GM18858 (cell line): ENCODE measurements at regions not wholly inside any gene's neighbourhood (a gene's known extent, or its start where the extent isn't known, plus 50 kb on each side); places are given as distances from the start of the nearest gene placed in this dataset.
"Not testable (repeated sequence)": the region's sequence is repeated elsewhere in the genome, so short reads cannot be mapped to it uniquely, and the experiment has no call there.

Experiments
- ATAC-seq: cut with Tn5 transposase; IDR thresholded peaks from one replicate; pipeline ENCODE4 v1.9.1; 2021; ENCODE audit not compliant: unreplicated experiment

GRCh38 chr9:67423049-67423728, 430.8 kb upstream of the SPATA31A3 start:
- ATAC-seq = not testable (repeated sequence)

DNA sequence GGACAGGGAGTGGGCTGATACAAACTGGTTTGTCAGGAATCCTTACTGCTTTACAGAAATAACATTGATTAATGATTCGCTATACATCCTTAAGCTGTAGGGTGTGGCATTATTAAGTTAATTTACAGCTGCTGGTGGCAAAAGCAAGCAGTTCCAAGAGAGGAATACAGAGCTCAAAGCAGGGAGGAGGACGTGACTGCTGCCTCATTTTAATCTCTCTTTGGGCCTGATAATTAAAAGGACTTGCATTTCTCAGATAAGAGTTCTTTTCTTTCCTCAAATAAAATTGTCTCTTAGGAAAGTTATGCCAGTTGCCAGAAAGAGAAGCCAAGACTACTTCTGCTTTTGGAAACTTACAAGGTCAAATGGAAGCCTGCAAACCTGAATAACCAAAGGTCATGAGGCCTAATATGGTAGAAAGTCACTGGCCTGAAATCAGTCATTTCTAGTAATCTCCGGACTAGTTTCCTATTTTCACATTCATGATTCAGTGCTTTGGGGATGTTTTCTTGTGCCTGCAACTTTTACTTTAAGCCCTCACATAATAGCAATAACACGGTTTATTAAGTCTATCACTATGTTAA, 426.2 kb upstream of the SPATA31A3 start:
- not testable (repeated sequence) for ATAC-seq

- not testable (repeated sequence) for ATAC-seq
These were observed 425.1 kb upstream of the SPATA31A3 start for GRCh38 chr9:67417341-67417983.

GRCh38 chr9:67416639-67417038, 424.3 kb upstream of the SPATA31A3 start:
- not testable (repeated sequence) for ATAC-seq

- ATAC-seq = not testable (repeated sequence)
These were observed 418.4 kb upstream of the SPATA31A3 start for GRCh38 chr9:67410606-67411220.

- not testable (repeated sequence) for ATAC-seq
These were observed 411.4 kb upstream of the SPATA31A3 start for GRCh38 chr9:67403739-67404138.

GRCh38 chr9:67397731-67398130, 405.4 kb upstream of the SPATA31A3 start:
- ATAC-seq = not testable (repeated sequence)

GRCh38 chr9:67394782-67395181, 402.4 kb upstream of the SPATA31A3 start:
- ATAC-seq = not testable (repeated sequence)

GRCh38 chr9:67394038-67394437, 401.7 kb upstream of the SPATA31A3 start:
- ATAC-seq = not testable (repeated sequence)

- not testable (repeated sequence) for ATAC-seq
These were observed 377.3 kb upstream of the SPATA31A3 start for GRCh38 chr9:67369664-67370063.

GRCh38 chr9:67362325-67362724, 370.0 kb upstream of the SPATA31A3 start:
- ATAC-seq = not testable (repeated sequence)

DNA sequence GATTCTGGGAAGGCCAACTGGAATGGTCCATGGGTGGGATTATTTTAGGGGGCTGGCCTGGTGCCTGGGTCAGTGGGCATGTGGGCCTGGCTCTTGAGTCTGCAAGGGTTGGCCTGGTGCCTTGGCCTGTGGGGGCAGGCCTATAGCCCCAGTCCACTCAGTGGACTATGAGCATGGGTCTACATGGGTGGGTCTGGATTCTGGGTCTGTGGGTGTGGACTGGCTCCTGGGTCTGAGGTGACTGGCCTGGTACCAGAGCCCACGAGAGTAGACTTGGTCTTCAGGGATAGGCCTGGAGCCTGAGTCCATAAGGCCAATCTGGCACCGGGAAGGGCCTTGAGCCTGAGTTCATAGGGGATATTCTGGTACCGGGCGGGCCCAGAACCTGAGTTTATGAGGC, 361.6 kb upstream of the SPATA31A3 start:
- not testable (repeated sequence) for ATAC-seq

GRCh38 chr9:67349424-67349759, 357.0 kb upstream of the SPATA31A3 start:
- not testable (repeated sequence) for ATAC-seq

DNA sequence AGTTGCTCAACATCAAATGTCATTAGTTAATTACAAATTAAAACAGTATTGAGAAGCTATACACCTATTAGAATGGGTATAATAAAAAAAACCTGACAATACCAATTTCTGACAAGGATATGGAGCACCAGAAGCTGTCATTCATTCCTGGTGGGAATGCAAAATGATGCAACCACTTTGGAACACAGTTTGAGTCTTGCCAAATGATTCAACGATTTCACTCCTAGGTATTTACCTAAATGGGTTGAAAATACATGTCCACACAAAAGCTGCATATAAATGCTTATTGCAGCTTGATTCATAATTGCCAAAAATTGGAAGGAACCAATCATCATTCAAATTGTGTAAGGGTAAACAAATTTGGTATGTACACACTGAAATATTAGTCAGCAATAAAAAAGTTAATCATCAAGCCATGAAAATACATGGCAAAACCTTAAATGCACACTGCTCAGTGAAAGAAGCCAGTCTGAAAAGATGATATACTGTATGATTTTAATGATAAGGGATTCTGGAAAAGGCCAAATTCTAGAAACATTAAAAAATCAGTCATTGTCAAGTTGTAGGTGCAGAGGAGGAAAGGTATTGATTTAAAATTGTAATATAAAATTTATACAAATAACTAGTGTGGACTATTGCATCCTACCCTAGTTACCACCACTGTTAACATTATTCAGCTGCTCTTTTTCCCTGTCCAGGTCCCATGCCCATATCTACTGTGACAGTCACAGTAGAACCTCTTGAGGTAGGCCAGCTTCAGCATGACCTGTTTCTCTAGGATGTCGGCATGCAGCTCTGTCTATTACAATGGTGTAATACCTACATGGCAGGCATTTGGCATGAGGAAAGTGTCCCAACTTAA, 356.4 kb upstream of the SPATA31A3 start:
- not testable (repeated sequence) for ATAC-seq

DNA sequence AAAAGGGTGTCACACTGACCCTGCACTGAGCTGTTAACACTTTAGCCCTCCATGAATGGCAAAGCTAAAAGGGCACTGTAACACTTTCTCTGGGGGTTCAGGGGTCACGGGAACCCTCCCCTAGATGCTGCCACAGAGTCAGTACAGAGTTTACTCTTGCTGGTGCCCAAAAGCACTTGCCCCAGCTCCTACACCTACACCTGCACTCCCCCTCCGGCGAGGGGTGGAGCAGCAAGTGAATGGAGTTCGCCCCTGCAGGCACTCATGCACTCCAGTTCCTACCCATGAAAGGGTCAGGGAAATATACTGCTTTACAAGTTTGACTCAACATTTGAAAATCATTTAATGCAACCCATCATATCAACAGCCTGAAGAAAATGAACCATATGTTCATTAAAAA, 355.7 kb upstream of the SPATA31A3 start:
- ATAC-seq = not testable (repeated sequence)

GRCh38 chr9:67339216-67339615, 346.9 kb upstream of the SPATA31A3 start:
- ATAC-seq = not testable (repeated sequence)

DNA sequence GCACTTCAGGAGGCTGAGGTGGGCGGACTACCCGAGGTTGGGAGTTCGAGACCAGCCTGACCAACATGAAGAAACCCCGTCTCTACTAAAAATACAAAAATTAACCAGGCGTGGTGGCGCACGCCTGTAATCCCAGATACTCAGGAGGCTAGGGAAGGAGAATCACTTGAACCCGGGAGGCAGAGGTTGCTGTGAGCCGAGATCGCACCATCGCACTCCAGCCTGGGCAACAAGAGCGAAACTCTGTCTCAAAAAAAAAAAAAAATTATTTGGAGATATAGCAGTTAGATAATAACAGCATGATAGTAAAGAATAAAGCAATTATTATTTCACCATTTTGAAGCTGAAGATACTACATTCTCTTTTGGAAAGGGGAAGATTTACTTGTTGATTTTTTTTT, 345.9 kb upstream of the SPATA31A3 start:
- ATAC-seq = not testable (repeated sequence)

GRCh38 chr9:67334727-67335572, 342.6 kb upstream of the SPATA31A3 start:
- not testable (repeated sequence) for ATAC-seq

DNA sequence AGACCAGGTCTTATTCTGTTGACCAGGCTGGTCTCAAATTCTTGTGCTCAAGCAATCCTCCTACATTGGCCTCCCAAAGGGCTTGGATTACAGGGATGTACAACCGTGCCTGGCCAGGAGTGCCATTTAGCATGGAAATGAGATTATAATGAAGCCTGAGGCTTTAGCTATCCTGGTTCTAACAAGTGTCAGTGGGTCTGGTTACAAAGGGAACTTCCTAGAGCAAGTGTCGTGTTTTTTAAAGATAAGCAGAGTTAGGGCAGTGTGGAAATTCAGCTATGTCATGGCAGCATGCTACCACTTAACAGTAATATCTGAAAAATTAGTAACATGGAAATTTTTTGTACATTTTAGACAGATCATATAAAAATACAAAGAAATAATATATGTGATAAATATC, 339.3 kb upstream of the SPATA31A3 start:
- ATAC-seq = not testable (repeated sequence)

DNA sequence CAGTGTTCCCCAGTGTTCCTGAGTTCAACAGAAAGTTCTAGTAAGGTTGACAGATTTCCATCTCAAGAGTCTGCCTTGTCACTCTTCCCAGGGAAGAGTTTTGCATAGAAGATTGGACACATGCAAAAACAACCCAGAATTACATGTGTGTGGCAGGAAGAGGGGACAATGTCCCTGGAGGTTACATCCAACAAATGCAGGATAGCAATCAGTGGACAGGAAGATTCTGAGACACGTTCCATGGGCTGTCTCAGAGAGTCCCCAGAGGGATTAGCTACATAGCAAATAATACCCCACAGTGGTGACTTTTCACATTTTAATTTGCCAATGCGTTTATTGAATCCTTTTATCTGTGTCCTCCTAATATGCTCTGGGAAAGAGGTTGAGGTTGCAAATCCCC, 321.1 kb upstream of the SPATA31A3 start:
- not testable (repeated sequence) for ATAC-seq
